Vagina (tissue), 2 donors: ENCODE measurements at regions not wholly inside any gene's neighbourhood (a gene's known extent, or its start where the extent isn't known, plus 50 kb on each side); places are given as distances from the start of the nearest gene placed in this dataset.
"Not testable (repeated sequence)": the region's sequence is repeated elsewhere in the genome, so short reads cannot be mapped to it uniquely, and the experiment has no call there.

Experiments
- CTCF ChIP-seq, 3 experiments: fragments of 450-650 bp in 2 of 3; fragments of 200-600 bp in 1 of 3; sonication (generic) in 1 of 3; IDR thresholded peaks; one replicate each; pipeline ENCODE4 v1.5.1; 2017 to 2019; ENCODE audit warnings: antibody characterized with exemption in 3 of 3, mild to moderate bottlenecking in 2 of 3, moderate library complexity in 2 of 3
- POLR2A ChIP-seq, 2 donors: fragments of 450-650 bp; IDR thresholded peaks; one replicate each; pipeline ENCODE4 v1.6.1; 2017; ENCODE audit warnings: antibody characterized with exemption in 2 of 2, mild to moderate bottlenecking in 2 of 2, moderate library complexity in 2 of 2

GRCh38 chr5:91308157-91308556 is 75.0 kb downstream of the ARRDC3 start:
- not testable (repeated sequence) for TF ChIP-seq CTCF, POLR2A (IDR thresholded peaks at IDR 0.05)
